Endothelial cell of umbilical vein (primary cell): ENCODE measurements at regions not wholly inside any gene's neighbourhood (a gene's known extent, or its start where the extent isn't known, plus 50 kb on each side); places are given as distances from the start of the nearest gene placed in this dataset.

Experiments
- BruUV-seq: library from RNA; stranded (reverse); fragments of 400-500 nt; replicated peaks from 2 replicates; lab custom pipeline; 2021; lab: Mats Ljungman, UMichigan
- CTCF ChIA-PET: fragments of 300-600, 350-600 bp; sonication (Branson Sonifier 250); formaldehyde crosslinking; loops from one replicate; lab custom pipeline; 2021; ENCODE audit warnings: antibody characterized with exemption, inconsistent platforms; lab: Charles Lee
- POLR2A ChIA-PET: fragments of 300-600, 350-600 bp; sonication (Branson Sonifier 250); formaldehyde crosslinking; loops from one replicate; lab custom pipeline; 2021; ENCODE audit warnings: antibody characterized with exemption, inconsistent platforms; lab: Charles Lee
- DNase-seq: peaks from one replicate; pipeline ENCODE4 v3.0.0-alpha.2; 2011; ENCODE audit warnings: low read depth, low spot score
- FAIRE-seq: peaks from 2 replicates; lab custom pipeline; 2011; peaks lifted over from hg19 to GRCh38; lab: Jason Lieb, UNC
- H2AFZ ChIP-seq: 2 replicates; pipeline ENCODE4 v1.6.0; 2012; ENCODE audit warnings: low read depth, low read length, control low read depth, inconsistent platforms
- H3K27ac ChIP-seq: 2 replicates; pipeline ENCODE4 v1.5.1; 2011; ENCODE audit warnings: low read depth, mild to moderate bottlenecking, control low read depth, low read length, moderate library complexity; ENCODE audit not compliant: insufficient read depth
- H3K27me3 ChIP-seq, 2 experiments: 2 replicates each; pipeline versions ENCODE4 v1.6.0 to v1.6.1; 2011; ENCODE audit warnings: low read length in 2 of 2, mixed read lengths in 1 of 2; ENCODE audit not compliant: control insufficient read depth in 2 of 2, insufficient read depth in 2 of 2
- H3K36me3 ChIP-seq, 2 experiments: 2 replicates in 1 of 2; 3 replicates in 1 of 2; pipeline ENCODE4 v1.5.1; 2011; ENCODE audit warnings: low read length in 2 of 2, mild to moderate bottlenecking in 1 of 2, moderate library complexity in 1 of 2; ENCODE audit not compliant: control insufficient read depth in 2 of 2, insufficient read depth in 2 of 2; ENCODE audit errors: extremely low read depth in 1 of 2
- H3K4me1 ChIP-seq: 3 replicates; pipeline ENCODE4 v1.5.1; 2011; ENCODE audit warnings: mild to moderate bottlenecking, low read length; ENCODE audit not compliant: control insufficient read depth, insufficient read depth; ENCODE audit errors: extremely low read depth
- H3K4me2 ChIP-seq: 2 replicates; pipeline ENCODE4 v1.6.1; 2011; ENCODE audit warnings: low read length, control low read depth, mixed read lengths; ENCODE audit not compliant: insufficient read depth
- H3K4me3 ChIP-seq, 3 experiments: fragments of 200-600 bp in 1 of 3; sonication (generic), shearing (Covaris generic) in 1 of 3; replicated peaks in 1 of 3; 2 replicates each; pipeline ENCODE4 v1.5.1; 2011 to 2016; ENCODE audit warnings: control low read depth in 3 of 3, low read length in 3 of 3, mild to moderate bottlenecking in 2 of 3, inconsistent platforms in 1 of 3, low read depth in 1 of 3, moderate library complexity in 1 of 3; ENCODE audit not compliant: insufficient read depth in 1 of 3
- H3K79me2 ChIP-seq: 2 replicates; pipeline ENCODE4 v1.6.0; 2012; ENCODE audit warnings: low read length, inconsistent platforms; ENCODE audit not compliant: control insufficient read depth, insufficient read depth
- H3K9ac ChIP-seq: replicated peaks from 2 replicates; pipeline ENCODE3; 2011; ENCODE audit warnings: low read length, control low read depth; ENCODE audit not compliant: insufficient read depth; ENCODE audit errors: extremely low read depth
- H3K9me1 ChIP-seq: replicated peaks from 3 replicates; pipeline ENCODE4 v1.6.0; 2011; ENCODE audit warnings: mild to moderate bottlenecking, low read length; ENCODE audit not compliant: control insufficient read depth, insufficient read depth; ENCODE audit errors: extremely low read depth
- H3K9me3 ChIP-seq: replicated peaks from 2 replicates; pipeline ENCODE4 v1.5.1; 2012; ENCODE audit warnings: low read length, inconsistent platforms; ENCODE audit not compliant: control insufficient read depth, insufficient read depth
- H4K20me1 ChIP-seq: replicated peaks from 2 replicates; pipeline ENCODE3; 2011; ENCODE audit warnings: mild to moderate bottlenecking, low read length; ENCODE audit not compliant: control insufficient read depth, insufficient read depth; ENCODE audit errors: extremely low read depth
- CTCF ChIP-seq, 2 donors: IDR thresholded peaks; 1 replicate in 1 of 2; 2 replicates in 1 of 2; pipeline ENCODE4 v1.5.1; 2011; ENCODE audit warnings: low read length in 2 of 2, mild to moderate bottlenecking in 2 of 2, moderate library complexity in 2 of 2, control low read depth in 1 of 2, inconsistent platforms in 1 of 2, low read depth in 1 of 2; ENCODE audit not compliant: insufficient read depth in 1 of 2; ENCODE audit errors: extremely low read depth in 1 of 2
- EZH2 ChIP-seq: IDR thresholded peaks from 2 replicates; pipeline ENCODE4 v1.6.1; 2012; ENCODE audit warnings: borderline replicate concordance, low read depth, mild to moderate bottlenecking, moderate library complexity, low read length, inconsistent platforms; ENCODE audit not compliant: severe bottlenecking
- FOS ChIP-seq: IDR thresholded peaks from 2 replicates; pipeline ENCODE4 v1.6.1; 2011; ENCODE audit warnings: mild to moderate bottlenecking, low read length, moderate library complexity, borderline replicate concordance; ENCODE audit not compliant: insufficient read depth
- GATA2 ChIP-seq: IDR thresholded peaks from 2 replicates; pipeline ENCODE4 v1.7.0; 2011; ENCODE audit warnings: low read depth, mild to moderate bottlenecking, moderate library complexity, mixed read lengths, low read length; ENCODE audit not compliant: insufficient read length, insufficient read depth
- JUN ChIP-seq: IDR thresholded peaks from 2 replicates; pipeline ENCODE4 v1.6.1; 2011; ENCODE audit warnings: borderline replicate concordance, low read depth; ENCODE audit not compliant: insufficient read length, insufficient read depth
- MAX ChIP-seq: IDR thresholded peaks from 2 replicates; pipeline ENCODE4 v1.6.1; 2011; ENCODE audit not compliant: insufficient read depth, insufficient read length
- MYC ChIP-seq: IDR thresholded peaks from one replicate; pipeline ENCODE4 v1.6.1; 2011; ENCODE audit warnings: mild to moderate bottlenecking, low read depth, low read length
- POLR2A ChIP-seq: IDR thresholded peaks from 2 replicates; pipeline ENCODE4 v1.6.1; 2012; ENCODE audit warnings: low read depth, mild to moderate bottlenecking, control low read depth, low read length
- POLR2AphosphoS5 ChIP-seq: IDR thresholded peaks from 2 replicates; pipeline ENCODE4 v1.6.1; 2012; ENCODE audit warnings: low read depth, mild to moderate bottlenecking, control low read depth, low read length, moderate library complexity; ENCODE audit not compliant: insufficient read depth
- dilution Hi-C: fragments of 300-500 bp; cut with MboI; formaldehyde crosslinking; loops from one replicate; pipeline ENCODE4 v1.15.0; 2019; ENCODE audit warnings: low sequenced_read_pairs; ENCODE audit not compliant: extremely low pct_ligation_motif_present
- intact Hi-C: fragments of 100-400 bp; cut with micrococcal nuclease; formaldehyde crosslinking; loops from one replicate; pipeline ENCODE4 v1.10.0; 2022

GRCh38 chr3:40989141-40990061 lies 209.9 kb upstream of the CTNNB1 start:
- DNase-seq (no peak), FAIRE-seq (no peak)
- no peaks in the 10 kb centered on the region for H3K9me3 ChIP-seq
- no peaks in the 10 kb centered on the region for H3K36me3 ChIP-seq
- H3K79me2 ChIP-seq: no peaks in the 10 kb centered on the region
- H3K4me2 ChIP-seq: no peak overlapping the region
- no peak overlapping the region for H3K27ac ChIP-seq
- intact Hi-C loops: no loop called here
- no TSS peak for BruUV-seq
- POLR2A ChIA-PET: no interaction called here
- dilution Hi-C loops: no loop called here
- TF ChIP-seq FOS (no peak), GATA2 (no peak), CTCF (IDR thresholded peaks at IDR 0.05; ENCODE audit: extremely low read depth in 1 of 2, insufficient read depth in 1 of 2, low read depth in 1 of 2, low read length in 2 of 2) (no peak), JUN (no peak), POLR2AphosphoS5 (no peak), MYC (no peak), MAX (no peak), EZH2 (no peak), POLR2A (no peak)
- no peak overlapping the region for H2AFZ ChIP-seq
- CTCF ChIA-PET: no interaction called here
- no peaks in the 10 kb centered on the region for H3K9me1 ChIP-seq
- no peak overlapping the region for H3K4me3 ChIP-seq
- H3K4me1 ChIP-seq: no peaks in the 10 kb centered on the region
- H3K27me3 ChIP-seq: no peaks in the 10 kb centered on the region
- H3K9ac ChIP-seq: no peak overlapping the region
- H4K20me1 ChIP-seq: no peaks in the 10 kb centered on the region
